Mesothelial cell of epicardium (in vitro differentiated cells): ENCODE measurements at regions not wholly inside any gene's neighbourhood (a gene's known extent, or its start where the extent isn't known, plus 50 kb on each side); places are given as distances from the start of the nearest gene placed in this dataset.

Experiments
- DNase-seq, 2 experiments: peaks; one replicate each; pipeline ENCODE4 v3.0.0; 2021; ENCODE audit warnings: low spot score in 2 of 2; ENCODE audit not compliant: unreplicated experiment in 2 of 2
- H3K27ac Mint-ChIP-seq: 2 replicates; pipeline ENCODE4 v1.8.0; 2021; ENCODE audit warnings: mixed read lengths
- H3K27me3 Mint-ChIP-seq: 2 replicates; pipeline ENCODE4 v1.8.0; 2021; ENCODE audit warnings: low read depth, mixed read lengths
- H3K36me3 Mint-ChIP-seq: 2 replicates; pipeline ENCODE4 v1.8.0; 2021; ENCODE audit warnings: mixed read lengths
- H3K4me1 Mint-ChIP-seq: 2 replicates; pipeline ENCODE4 v1.8.0; 2021; ENCODE audit warnings: mixed read lengths
- H3K4me3 Mint-ChIP-seq: 2 replicates; pipeline ENCODE4 v1.8.0; 2021; ENCODE audit warnings: mild to moderate bottlenecking, moderate library complexity, mixed read lengths
- H3K9me3 Mint-ChIP-seq: 2 replicates; pipeline ENCODE4 v1.8.0; 2021; ENCODE audit warnings: mixed read lengths
- CTCF ChIP-seq: fragments of 200-600 bp; sonication (generic); IDR thresholded peaks from one replicate; pipeline ENCODE4 v1.5.0; 2021; ENCODE audit warnings: antibody characterized with exemption; ENCODE audit not compliant: unreplicated experiment

- TF ChIP-seq CTCF: no peak
- Mint-ChIP-seq H3K27ac (peak overlapping the region; percentile 56), H3K9me3 (no peaks in the 10 kb centered on the region), H3K4me1 (peaks cover 52% of the 10 kb centered on the region), H3K27me3 (no peaks in the 10 kb centered on the region), H3K4me3 (no peak overlapping the region), H3K36me3 (no peaks in the 10 kb centered on the region)
- no peak for DNase-seq
Measured at GRCh38 chr10:78455811-78456210, 422.1 kb downstream of the RPS24 start.

GRCh38 chr10:78456649-78457400, 423.2 kb downstream of the RPS24 start:
- H3K27me3 Mint-ChIP-seq: no peaks in the 10 kb centered on the region
- no peak for DNase-seq
- H3K4me3 Mint-ChIP-seq: no peak overlapping the region
- TF ChIP-seq CTCF: no peak
- no peaks in the 10 kb centered on the region for H3K36me3 Mint-ChIP-seq
- peaks cover 52% of the 10 kb centered on the region for H3K4me1 Mint-ChIP-seq
- no peaks in the 10 kb centered on the region for H3K9me3 Mint-ChIP-seq
- H3K27ac Mint-ChIP-seq: no peak overlapping the region

- DNase-seq: no peak
- Mint-ChIP-seq H3K27me3 (no peaks in the 10 kb centered on the region), H3K4me3 (no peak overlapping the region), H3K9me3 (no peaks in the 10 kb centered on the region), H3K4me1 (peaks cover 59% of the 10 kb centered on the region), H3K27ac (peak overlapping the region; percentile 50), H3K36me3 (no peaks in the 10 kb centered on the region)
- TF ChIP-seq CTCF: no peak
Measured at GRCh38 chr10:78457804-78458482, 424.3 kb downstream of the RPS24 start.

DNA sequence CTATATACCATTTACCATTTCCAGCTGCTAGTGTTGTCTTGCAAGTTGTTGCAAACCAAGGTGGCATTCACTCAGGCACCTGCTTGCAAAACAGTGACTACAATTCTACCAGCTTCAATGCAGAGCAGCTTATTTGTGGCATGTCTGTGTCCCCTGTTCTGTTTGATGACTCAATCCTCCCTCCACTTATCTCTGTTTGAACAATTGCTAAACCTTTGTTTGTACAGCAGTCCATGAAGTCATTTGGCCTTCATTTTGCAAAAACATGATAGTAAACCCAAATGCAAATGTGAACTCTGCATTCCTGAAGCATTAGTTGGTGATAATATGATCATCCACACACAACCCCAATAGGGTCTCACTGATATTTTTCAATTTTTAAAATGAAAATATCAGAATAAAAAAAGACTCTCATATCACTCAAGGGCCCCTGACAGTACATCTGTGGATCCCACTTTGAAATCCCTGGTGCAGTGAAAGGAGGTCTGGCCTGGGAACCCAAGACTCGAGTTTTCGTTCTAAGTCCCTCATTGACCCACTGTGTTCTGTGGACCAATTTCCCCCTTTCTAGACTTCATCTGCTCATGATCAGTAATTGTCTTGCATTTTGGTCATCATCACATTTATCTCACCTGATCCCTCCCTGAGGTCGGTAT, 425.4 kb downstream of the RPS24 start:
- H3K27ac Mint-ChIP-seq: peak overlapping the region; percentile 93
- peaks cover 63% of the 10 kb centered on the region for H3K4me1 Mint-ChIP-seq
- H3K4me3 Mint-ChIP-seq: no peak overlapping the region
- no peaks in the 10 kb centered on the region for H3K36me3 Mint-ChIP-seq
- H3K9me3 Mint-ChIP-seq: no peaks in the 10 kb centered on the region
- H3K27me3 Mint-ChIP-seq: no peaks in the 10 kb centered on the region
- TF ChIP-seq CTCF: no peak
- no peak for DNase-seq

DNA sequence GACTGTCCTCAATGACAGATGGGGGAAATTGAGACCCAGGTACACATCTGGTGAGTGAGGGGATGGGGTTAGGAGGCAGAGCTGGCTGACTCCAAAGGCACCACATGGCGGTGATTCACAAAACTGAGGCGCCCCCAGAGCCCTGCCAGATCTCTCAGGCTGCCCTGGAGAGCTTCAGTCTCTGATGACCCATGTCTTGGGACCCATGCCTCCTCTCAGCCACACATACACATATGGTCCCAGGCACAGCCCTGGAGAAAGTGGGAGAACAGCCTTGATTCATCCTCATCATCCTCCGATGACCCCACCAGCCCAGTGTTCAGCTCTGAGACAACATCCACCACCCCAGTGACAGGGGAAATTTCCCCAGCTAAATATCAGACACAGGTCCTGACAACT, 426.0 kb downstream of the RPS24 start:
- Mint-ChIP-seq H3K4me3 (no peak overlapping the region), H3K9me3 (no peaks in the 10 kb centered on the region), H3K27me3 (no peaks in the 10 kb centered on the region), H3K36me3 (no peaks in the 10 kb centered on the region), H3K27ac (peak overlapping the region; percentile 93), H3K4me1 (peaks cover 67% of the 10 kb centered on the region)
- no peak for TF ChIP-seq CTCF
- DNase-seq: no peak
